Stomach (tissue), 8 donors: ENCODE measurements at regions not wholly inside any gene's neighbourhood (a gene's known extent, or its start where the extent isn't known, plus 50 kb on each side); places are given as distances from the start of the nearest gene placed in this dataset.

Experiments
- DNase-seq, 2 donors: peaks; one replicate each; pipeline versions ENCODE4 v3.0.0 to v3.0.0-alpha.2; 2013 to 2019
- H3K27ac ChIP-seq, 5 donors: fragments of 200-600 bp in 4 of 5; sonication (generic) in 4 of 5; one replicate each; pipeline ENCODE4 v1.5.1; 2013 to 2019; ENCODE audit warnings: mild to moderate bottlenecking in 1 of 5, moderate library complexity in 1 of 5
- H3K27me3 ChIP-seq, 3 donors: fragments of 200-600 bp; sonication (generic); one replicate each; pipeline ENCODE4 v1.5.1; 2017 to 2019; ENCODE audit warnings: mixed run types in 1 of 3
- H3K36me3 ChIP-seq, 4 donors: fragments of 200-600 bp; sonication (generic); 1 replicate in 3 of 4; 2 replicates in 1 of 4; pipeline ENCODE4 v1.5.1; 2016 to 2019
- H3K4me1 ChIP-seq, 4 donors: fragments of 200-600 bp; sonication (generic); one replicate each; pipeline ENCODE4 v1.5.1; 2016 to 2019
- H3K4me3 ChIP-seq, 4 donors: fragments of 200-600 bp; sonication (generic) in 3 of 4; one replicate each; pipeline ENCODE4 v1.5.1; 2016 to 2019; ENCODE audit warnings: mild to moderate bottlenecking in 1 of 4
- H3K9me3 ChIP-seq, 4 donors: fragments of 200-600 bp; sonication (generic); one replicate each; pipeline ENCODE4 v1.5.1; 2016 to 2019
- EP300 ChIP-seq: sonication (generic); formaldehyde crosslinking; IDR thresholded peaks from one replicate; pipeline ENCODE4 v1.6.1; 2017; ENCODE audit warnings: antibody characterized with exemption
- POLR2A ChIP-seq, 4 donors: fragments of 450-650 bp; IDR thresholded peaks; one replicate each; pipeline ENCODE4 v1.6.1; 2016; ENCODE audit warnings: antibody characterized with exemption in 4 of 4, control low read depth in 2 of 4, mild to moderate bottlenecking in 1 of 4, moderate library complexity in 1 of 4
- POLR2AphosphoS5 ChIP-seq, 3 donors: sonication (generic); formaldehyde crosslinking; IDR thresholded peaks; one replicate each; pipeline ENCODE4 v1.6.1; 2016; ENCODE audit warnings: antibody characterized with exemption in 3 of 3
- WGBS, 5 donors: extraction: QIAGEN DNeasy Blood & Tissue Kit in 3 of 5; methylation state at CpG; one replicate each; pipeline versions ENCODE4 v1.1.5 to v1.1.7; 2013 to 2018; 5-methylcytosine and 5-hydroxymethylcytosine counted together
- intact Hi-C: fragments of 100-400 bp; cut with DNase I; formaldehyde crosslinking; loops from one replicate; pipeline ENCODE4 v1.15.1; 2023; ENCODE audit warnings: low total_unique reads
- TF ChIP-seq, protein P1 (sequence below), 7 experiments: fragments of 450-650 bp in 4 of 7; fragments of 200-600 bp in 3 of 7; sonication (generic) in 3 of 7; IDR thresholded peaks; one replicate each; pipeline ENCODE4 v1.5.1; 2016 to 2019; ENCODE audit warnings: antibody characterized with exemption in 7 of 7, control low read depth in 2 of 7, mild to moderate bottlenecking in 1 of 7
- donor health status: healthy with polysubstance abuse.
- donor health status: Bipolar disorder and iron deficiency.
- donor health status: healthy.

DNA sequence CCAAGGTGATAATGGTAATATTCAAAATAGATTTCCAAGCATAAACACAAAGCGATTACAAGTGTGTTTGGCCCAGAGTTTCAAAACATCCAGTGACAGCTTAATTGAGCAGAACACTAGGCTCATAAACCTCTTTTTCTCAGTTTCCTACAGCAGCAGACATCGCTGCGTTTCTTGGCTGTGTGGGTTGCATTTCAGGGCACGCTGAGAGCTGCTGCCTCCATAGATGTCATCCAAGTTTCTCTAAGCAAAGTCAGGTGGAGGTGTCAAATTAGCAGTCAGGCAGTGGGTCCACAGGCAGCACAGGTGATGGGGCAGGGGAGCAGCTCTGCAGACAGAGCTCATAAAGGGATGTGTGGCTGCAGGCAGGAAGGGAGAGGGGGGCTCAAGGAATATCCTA is 50.5 kb upstream of the COL13A1 start:
- DNase-seq: no peak
- 37 to 77% (median 60%) methylated on average over 4 of the region's 4 CpGs for WGBS, 5 donors
- no peak overlapping the region for H3K27ac ChIP-seq
- H3K4me1 ChIP-seq: peaks cover 0 to 7% (median 0%) of the 10 kb centered on the region in 4 donors
- TF ChIP-seq EP300 (no peak), POLR2A (IDR thresholded peaks at IDR 0.05) (no peak), POLR2AphosphoS5 (IDR thresholded peaks at IDR 0.05) (no peak)
- TF ChIP-seq, protein P1, sequence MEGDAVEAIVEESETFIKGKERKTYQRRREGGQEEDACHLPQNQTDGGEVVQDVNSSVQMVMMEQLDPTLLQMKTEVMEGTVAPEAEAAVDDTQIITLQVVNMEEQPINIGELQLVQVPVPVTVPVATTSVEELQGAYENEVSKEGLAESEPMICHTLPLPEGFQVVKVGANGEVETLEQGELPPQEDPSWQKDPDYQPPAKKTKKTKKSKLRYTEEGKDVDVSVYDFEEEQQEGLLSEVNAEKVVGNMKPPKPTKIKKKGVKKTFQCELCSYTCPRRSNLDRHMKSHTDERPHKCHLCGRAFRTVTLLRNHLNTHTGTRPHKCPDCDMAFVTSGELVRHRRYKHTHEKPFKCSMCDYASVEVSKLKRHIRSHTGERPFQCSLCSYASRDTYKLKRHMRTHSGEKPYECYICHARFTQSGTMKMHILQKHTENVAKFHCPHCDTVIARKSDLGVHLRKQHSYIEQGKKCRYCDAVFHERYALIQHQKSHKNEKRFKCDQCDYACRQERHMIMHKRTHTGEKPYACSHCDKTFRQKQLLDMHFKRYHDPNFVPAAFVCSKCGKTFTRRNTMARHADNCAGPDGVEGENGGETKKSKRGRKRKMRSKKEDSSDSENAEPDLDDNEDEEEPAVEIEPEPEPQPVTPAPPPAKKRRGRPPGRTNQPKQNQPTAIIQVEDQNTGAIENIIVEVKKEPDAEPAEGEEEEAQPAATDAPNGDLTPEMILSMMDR (IDR thresholded peaks at IDR 0.05): no peak
- intact Hi-C loops: no loop called here
- no peaks in the 10 kb centered on the region for H3K36me3 ChIP-seq
- peaks cover 0 to 7% (median 0%) of the 10 kb centered on the region in 3 donors for H3K27me3 ChIP-seq
- no peaks in the 10 kb centered on the region for H3K9me3 ChIP-seq
- no peak overlapping the region for H3K4me3 ChIP-seq
